COR-L47 (cell line): ENCODE measurements at regions not wholly inside any gene's neighbourhood (a gene's known extent, or its start where the extent isn't known, plus 50 kb on each side); places are given as distances from the start of the nearest gene placed in this dataset.
"Not testable (repeated sequence)": the region's sequence is repeated elsewhere in the genome, so short reads cannot be mapped to it uniquely, and the experiment has no call there.

Source experiments
- DNase-seq: peaks from one replicate; lab custom pipeline; 2025; lab: John Stamatoyannopoulos, UW

- not testable (repeated sequence) for DNase-seq
Measured at GRCh38 chr4:17436047-17436749, 75.7 kb downstream of the QDPR start.

DNA sequence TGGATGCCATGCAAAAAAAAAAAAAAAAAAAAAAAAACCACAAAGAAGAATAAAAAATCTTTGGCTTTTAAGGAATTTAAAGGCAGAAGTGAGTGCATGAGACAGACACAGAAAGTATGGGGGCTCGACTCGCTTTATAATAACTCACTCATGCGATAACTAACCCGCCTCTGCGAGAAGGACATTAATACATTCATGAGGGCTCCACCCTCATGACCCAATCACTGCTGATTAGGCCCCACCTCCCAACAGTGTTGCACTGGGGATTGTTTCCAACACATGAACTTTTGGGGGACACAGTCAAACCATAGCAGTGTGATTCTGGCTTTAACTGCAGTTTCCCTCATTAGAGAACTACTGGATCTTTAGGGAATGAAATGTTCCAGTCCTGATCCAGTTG, 78.1 kb downstream of the QDPR start:
- DNase-seq, result no peak

- no peak for DNase-seq
Measured at GRCh38 chr4:17427991-17428390, 83.9 kb downstream of the QDPR start.

GRCh38 chr4:17426222-17426621, 85.7 kb downstream of the QDPR start:
- DNase-seq, result no peak

GRCh38 chr4:17418010-17418409, 93.9 kb downstream of the QDPR start:
- DNase-seq, result no peak

DNA sequence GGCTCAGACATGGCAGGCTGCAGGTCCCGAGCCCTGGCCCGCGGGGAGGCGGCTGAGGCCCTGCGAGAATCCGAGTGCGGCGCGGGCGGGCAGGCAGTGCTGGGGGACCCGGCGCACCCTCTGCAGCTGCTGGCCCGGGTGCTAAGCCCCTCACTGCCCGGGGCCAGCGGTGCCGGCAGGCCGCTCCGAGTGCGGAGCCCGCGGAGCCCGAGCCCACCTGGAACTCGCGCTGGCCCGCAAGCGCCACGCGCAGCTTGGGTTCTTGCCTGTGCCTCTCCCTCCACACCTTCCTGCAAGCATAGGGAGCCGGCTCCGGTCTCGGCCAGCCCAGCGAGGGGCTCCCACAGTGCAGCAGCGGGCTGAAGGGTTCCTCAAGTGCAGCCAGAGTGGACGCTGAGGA, 97.5 kb downstream of the QDPR start:
- DNase-seq, result no peak

GRCh38 chr4:17400686-17401085, 111.2 kb downstream of the QDPR start:
- DNase-seq, result no peak

DNA sequence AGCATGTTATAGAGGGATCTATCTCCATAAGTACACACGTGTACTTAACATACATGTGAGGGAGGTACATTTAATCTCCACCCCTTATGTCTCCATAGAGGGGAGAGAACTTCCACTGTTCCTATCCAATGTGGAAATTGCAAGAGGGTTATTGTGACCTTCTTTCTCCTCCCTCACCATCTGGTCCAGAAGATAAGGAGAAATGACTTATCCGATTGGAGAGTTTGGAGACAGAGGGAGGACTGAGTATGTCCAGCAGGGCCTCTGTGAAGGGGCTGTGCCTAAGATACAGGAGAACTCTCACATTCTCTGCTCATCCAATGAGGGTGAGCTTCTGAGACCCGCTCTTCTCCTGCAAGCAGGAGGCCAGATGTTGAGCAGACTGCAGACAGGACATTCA, 113.1 kb downstream of the QDPR start:
- DNase-seq, result no peak

GRCh38 chr4:17398035-17398434, 113.9 kb downstream of the QDPR start:
- no peak for DNase-seq

DNA sequence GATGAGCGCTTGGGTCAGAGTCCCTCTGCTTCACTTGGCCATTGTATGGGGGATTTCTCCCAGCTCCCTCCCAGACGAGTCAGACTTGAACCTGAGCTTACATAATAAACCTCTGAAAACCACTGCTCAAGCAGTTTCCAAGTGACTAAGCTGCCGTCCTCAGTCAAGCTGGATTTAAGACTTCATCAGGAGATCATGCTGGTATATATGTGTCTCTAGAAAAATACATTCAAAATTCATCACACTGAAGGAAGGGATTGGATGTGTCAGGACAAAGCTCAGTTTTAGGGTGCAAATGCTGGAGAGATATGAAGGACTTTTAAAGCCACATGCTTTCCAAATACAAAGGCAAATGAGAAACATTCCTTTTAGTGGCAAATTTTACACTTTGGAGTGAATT, 114.3 kb downstream of the QDPR start:
- no peak for DNase-seq

- DNase-seq, result no peak
Measured at GRCh38 chr4:17385403-17385802, 126.5 kb downstream of the QDPR start.

DNA sequence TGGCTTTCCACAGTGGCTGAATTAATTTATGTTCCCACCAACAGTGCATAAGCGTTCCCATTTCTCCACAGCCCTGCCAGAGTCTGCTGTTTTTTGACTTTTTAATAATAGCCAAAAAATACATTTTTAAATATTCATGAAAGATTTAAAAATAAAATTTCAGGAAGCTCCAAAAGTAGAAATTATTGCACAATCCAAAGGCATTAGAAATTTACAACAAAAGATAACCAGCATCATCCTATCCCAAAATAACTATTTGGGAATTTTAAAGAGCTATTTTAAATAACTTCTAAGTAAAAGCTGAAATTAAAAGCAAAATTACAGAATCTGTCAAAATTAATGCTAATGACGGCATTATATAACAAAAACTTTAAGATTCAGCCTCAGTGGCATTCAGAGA, 131.5 kb downstream of the QDPR start:
- no peak for DNase-seq

- DNase-seq, result no peak
Measured at GRCh38 chr4:17376205-17376604, 135.7 kb downstream of the QDPR start.

DNA sequence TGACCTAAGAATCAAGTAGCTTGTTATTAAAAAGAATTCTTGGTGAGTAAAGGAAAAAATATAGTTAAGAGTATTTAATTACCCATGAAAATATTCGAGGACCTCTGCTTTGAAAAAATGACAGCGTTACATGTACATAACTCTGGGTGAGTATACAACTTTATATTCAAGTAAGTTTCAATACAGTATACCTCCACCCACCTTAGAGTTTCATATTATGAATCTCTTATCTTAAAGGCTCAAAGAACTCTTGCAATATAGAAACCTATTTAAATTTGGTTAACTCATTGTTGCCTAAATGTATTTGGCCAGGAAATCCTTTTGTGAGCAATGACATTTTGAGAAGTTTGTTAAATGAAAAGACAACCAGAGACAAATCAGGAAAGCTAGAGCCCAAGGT, 138.2 kb downstream of the QDPR start:
- DNase-seq, result no peak

DNA sequence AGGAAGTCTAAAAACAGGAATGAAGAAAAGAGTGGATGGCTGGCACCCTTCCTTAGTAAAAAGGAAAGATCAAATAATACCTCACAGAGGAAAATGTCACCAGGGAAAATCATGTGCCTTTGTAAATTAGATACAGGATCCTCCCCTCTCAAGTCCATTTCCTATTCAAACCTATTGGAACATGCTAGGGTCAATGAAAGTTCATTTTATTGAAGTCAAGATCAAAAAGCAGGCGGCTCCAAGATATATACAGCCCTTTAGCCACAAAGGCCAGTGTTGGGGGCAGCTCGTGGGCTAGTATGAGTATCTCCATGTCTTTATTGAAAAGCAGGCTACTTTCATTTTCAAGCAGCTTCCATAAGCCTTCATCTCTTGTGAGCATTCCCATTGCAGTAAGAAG, 141.1 kb downstream of the QDPR start:
- no peak for DNase-seq

- DNase-seq, result no peak
Measured at GRCh38 chr4:17368408-17368807, 143.5 kb downstream of the QDPR start.

GRCh38 chr4:17367201-17367600, 144.7 kb downstream of the QDPR start:
- no peak for DNase-seq

DNA sequence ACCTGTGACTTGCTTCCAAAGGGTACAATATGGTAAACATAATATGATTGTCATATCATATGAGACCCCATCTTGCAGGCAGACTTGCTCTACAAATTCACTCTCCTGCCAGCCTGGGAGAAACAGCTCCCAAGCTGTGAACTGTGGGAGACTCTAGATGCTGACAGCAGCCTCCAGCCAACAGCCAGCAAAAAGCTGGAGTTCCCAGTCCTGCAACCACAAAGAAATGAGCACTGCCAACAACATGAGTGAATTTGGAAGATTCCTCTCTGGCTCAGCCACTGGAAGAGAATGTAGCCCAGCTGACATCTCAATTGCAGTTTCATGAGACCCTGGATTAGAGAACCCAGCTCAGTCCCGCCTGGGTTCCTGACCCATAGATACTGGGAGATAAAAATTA, 145.4 kb downstream of the QDPR start:
- DNase-seq, result no peak

DNA sequence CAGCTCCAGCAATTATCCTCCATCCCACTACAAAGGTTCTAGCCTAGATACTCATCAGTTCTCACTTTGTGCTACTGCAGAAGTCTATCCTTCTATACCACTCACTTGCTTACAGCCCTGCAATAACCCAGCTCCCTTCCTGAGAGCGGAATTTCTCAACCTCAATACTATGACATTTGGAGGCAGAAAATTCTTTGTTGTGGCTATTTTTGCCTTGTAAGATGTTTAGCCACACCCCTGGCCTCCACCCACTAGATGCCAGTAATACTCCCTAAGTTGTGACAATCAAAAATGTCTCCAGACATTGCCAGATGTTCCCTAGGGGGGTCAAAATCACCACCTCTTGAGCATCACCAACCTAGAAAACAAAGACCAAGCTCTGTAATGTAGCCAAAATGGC, 149.5 kb downstream of the QDPR start:
- DNase-seq, result no peak

DNA sequence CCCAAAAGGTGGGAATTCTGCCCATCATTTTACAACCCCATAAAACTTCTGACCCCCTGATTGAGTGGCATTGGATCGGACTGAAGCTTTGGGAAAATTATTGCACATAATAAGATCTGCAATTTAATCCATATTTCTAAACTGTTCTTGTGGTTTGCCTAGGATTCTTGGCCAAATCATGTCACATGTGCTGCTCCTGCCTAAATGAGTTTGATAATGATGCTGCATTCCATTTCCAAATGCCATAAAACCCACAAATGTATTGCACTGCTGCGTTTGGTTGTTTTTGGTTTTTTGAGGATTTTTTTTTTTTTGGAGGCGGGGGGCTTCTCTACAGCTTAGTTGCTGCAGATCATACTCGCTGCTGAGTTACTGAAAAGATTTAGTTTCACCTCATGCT, 153.6 kb downstream of the QDPR start:
- DNase-seq, result no peak

- DNase-seq, result no peak
Measured at GRCh38 chr4:17356926-17357325, 155.0 kb downstream of the QDPR start.

GRCh38 chr4:17352357-17352756, 159.5 kb downstream of the QDPR start:
- DNase-seq, result no peak

DNA sequence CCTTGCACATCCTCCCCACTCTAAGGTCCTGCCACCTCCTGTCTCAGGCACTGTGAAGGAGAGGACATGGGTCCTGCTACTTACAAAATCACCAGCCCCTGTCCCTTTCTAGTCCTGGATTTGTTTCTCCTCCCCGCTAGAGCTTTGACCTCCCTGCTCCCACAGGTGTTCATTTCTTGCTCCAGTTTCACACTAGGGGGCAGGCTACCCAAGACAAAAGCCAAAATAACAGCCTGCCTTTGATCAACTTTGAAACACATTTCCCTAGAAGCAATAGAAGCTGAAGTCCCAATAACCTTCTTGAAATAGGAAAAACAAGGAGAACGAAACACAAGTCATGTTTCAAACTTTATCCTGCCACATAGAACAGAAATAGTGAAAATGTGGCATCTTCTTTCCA, 164.4 kb downstream of the QDPR start:
- peak; percentile 4 for DNase-seq

GRCh38 chr4:17339376-17339775, 172.5 kb downstream of the QDPR start:
- no peak for DNase-seq

GRCh38 chr4:17336986-17337385, 174.9 kb downstream of the QDPR start:
- DNase-seq, result no peak
